IPS-15b (cell line): ENCODE measurements at regions not wholly inside any gene's neighbourhood (a gene's known extent, or its start where the extent isn't known, plus 50 kb on each side); places are given as distances from the start of the nearest gene placed in this dataset.

ENCODE experiments used
- H3K27me3 ChIP-seq: one replicate; pipeline ENCODE4 v1.6.1; 2013; ENCODE audit warnings: low read length; ENCODE audit not compliant: control insufficient read depth, insufficient read depth
- H3K36me3 ChIP-seq: one replicate; pipeline ENCODE4 v1.6.1; 2013; ENCODE audit warnings: low read length; ENCODE audit not compliant: control insufficient read depth, insufficient read depth
- H3K4me1 ChIP-seq: one replicate; pipeline ENCODE4 v1.6.1; 2013; ENCODE audit warnings: mild to moderate bottlenecking, low read length; ENCODE audit not compliant: control insufficient read depth, insufficient read depth
- H3K4me3 ChIP-seq: one replicate; pipeline ENCODE4 v1.5.1; 2013; ENCODE audit warnings: low read depth, low read length
- H3K9ac ChIP-seq: one replicate; pipeline ENCODE4 v1.6.1; 2013; ENCODE audit warnings: low read depth, mild to moderate bottlenecking, low read length
- H3K9me3 ChIP-seq: one replicate; pipeline ENCODE4 v1.6.1; 2013; ENCODE audit warnings: mild to moderate bottlenecking, low read length; ENCODE audit not compliant: control insufficient read depth, insufficient read depth

DNA sequence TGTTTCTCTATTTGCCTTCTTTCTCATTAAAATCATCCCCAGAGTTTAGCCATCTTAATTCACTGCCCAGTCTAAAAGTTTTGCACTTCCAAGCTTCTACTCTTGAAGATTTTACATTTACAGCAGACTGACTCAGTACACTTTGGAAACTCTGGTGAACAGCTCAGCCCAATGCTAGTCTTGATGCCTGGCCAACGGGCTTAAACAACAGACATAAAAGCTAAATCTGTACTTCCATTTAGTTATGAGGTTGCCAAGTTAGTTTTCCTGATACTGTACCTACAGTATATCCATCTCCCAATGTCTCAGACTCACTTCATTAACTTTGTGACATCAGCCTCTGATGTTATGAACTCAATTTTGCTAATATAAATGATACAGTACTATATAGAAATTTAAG is 891.8 kb upstream of the SOX9 start:
- no peak overlapping the region for H3K4me3 ChIP-seq
- no peak overlapping the region for H3K9ac ChIP-seq
- no peaks in the 10 kb centered on the region for H3K27me3 ChIP-seq
- H3K9me3 ChIP-seq: no peaks in the 10 kb centered on the region
- no peaks in the 10 kb centered on the region for H3K36me3 ChIP-seq
- H3K4me1 ChIP-seq: no peaks in the 10 kb centered on the region

GRCh38 chr17:71232801-71233559 is 887.8 kb upstream of the SOX9 start:
- no peaks in the 10 kb centered on the region for H3K27me3 ChIP-seq
- H3K4me1 ChIP-seq: no peaks in the 10 kb centered on the region
- H3K4me3 ChIP-seq: no peak overlapping the region
- no peaks in the 10 kb centered on the region for H3K36me3 ChIP-seq
- H3K9ac ChIP-seq: no peak overlapping the region
- no peaks in the 10 kb centered on the region for H3K9me3 ChIP-seq

DNA sequence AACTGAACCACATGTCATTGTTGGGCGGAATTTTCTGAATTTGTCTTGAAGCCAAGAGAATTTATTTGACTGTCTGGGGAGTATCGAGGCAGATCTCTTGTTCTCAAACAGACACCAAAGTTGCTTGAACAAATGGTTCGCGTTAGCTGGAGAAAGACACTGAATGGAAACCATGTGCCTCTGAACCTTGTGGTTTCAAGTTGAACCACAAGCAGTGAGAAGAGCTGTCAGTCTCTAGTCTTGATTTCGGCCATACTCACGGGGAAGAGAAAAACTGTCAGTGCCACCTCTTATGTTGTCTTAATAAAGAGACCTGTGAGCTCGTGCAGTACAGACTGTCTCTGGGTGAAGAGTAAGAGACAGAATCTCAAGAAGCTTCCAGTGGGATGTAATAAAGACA is 886.5 kb upstream of the SOX9 start:
- H3K4me3 ChIP-seq: no peak overlapping the region
- no peaks in the 10 kb centered on the region for H3K9me3 ChIP-seq
- H3K9ac ChIP-seq: no peak overlapping the region
- H3K36me3 ChIP-seq: no peaks in the 10 kb centered on the region
- H3K27me3 ChIP-seq: no peaks in the 10 kb centered on the region
- no peaks in the 10 kb centered on the region for H3K4me1 ChIP-seq

DNA sequence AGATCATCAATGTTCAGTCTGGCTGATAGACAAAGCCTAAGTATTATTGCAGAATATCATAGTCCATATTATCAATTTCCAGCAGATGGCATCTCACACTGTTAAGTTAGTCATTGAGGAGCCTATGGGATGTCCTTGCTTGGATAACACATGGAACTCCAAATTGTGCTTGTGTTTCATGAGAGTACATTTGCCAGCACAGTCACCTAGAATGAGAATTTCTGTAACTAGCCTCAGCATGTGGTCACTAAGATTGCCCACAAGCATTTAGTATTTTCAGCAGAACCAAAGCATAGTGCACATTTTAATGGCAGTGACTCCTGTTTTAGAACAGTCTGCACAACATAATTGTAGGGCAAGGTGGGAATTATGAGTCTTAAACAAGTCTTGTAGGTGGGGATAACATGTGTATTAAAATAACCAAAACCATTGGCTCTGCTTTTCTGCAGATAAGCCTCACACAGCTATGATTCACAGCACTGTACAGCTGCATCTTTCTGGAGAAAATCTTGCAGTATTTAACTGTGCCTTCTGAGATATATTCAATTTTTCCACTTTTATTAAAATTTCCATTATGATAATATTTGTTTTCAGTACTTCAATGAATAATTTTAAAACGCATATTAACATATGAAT is 882.8 kb upstream of the SOX9 start:
- Histone ChIP-seq H3K36me3 (no peaks in the 10 kb centered on the region), H3K9me3 (no peaks in the 10 kb centered on the region), H3K4me3 (no peak overlapping the region), H3K9ac (no peak overlapping the region), H3K4me1 (no peaks in the 10 kb centered on the region), H3K27me3 (no peaks in the 10 kb centered on the region)

- H3K9me3 ChIP-seq: no peaks in the 10 kb centered on the region
- H3K9ac ChIP-seq: no peak overlapping the region
- H3K4me1 ChIP-seq: no peaks in the 10 kb centered on the region
- H3K27me3 ChIP-seq: no peaks in the 10 kb centered on the region
- H3K4me3 ChIP-seq: no peak overlapping the region
- H3K36me3 ChIP-seq: no peaks in the 10 kb centered on the region
Measured at GRCh38 chr17:71247441-71248015, 873.3 kb upstream of the SOX9 start.

DNA sequence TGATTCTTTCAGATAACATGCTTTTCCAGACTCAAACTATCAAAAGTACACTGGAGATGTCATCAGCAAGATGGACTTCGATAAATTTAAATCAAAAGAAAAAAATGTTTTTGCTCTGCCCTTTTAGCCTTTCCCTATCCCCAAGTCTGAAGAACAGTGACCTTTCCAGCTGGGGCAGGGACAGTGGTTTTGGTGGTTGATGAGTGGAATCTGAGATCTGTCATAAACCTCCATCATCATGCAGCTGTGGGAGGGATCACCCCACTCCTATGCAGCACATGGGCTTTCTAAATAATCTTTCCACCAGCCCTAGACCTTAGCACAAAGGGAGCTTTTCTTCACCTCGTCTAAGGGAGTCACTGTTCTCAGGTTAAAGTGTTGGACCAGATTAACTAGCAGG is 869.5 kb upstream of the SOX9 start:
- H3K4me3 ChIP-seq: no peak overlapping the region
- H3K4me1 ChIP-seq: no peaks in the 10 kb centered on the region
- H3K9ac ChIP-seq: no peak overlapping the region
- no peaks in the 10 kb centered on the region for H3K27me3 ChIP-seq
- no peaks in the 10 kb centered on the region for H3K36me3 ChIP-seq
- no peaks in the 10 kb centered on the region for H3K9me3 ChIP-seq

GRCh38 chr17:71251951-71252350 is 868.9 kb upstream of the SOX9 start:
- H3K9ac ChIP-seq: no peak overlapping the region
- H3K9me3 ChIP-seq: no peaks in the 10 kb centered on the region
- no peaks in the 10 kb centered on the region for H3K36me3 ChIP-seq
- no peak overlapping the region for H3K4me3 ChIP-seq
- H3K27me3 ChIP-seq: no peaks in the 10 kb centered on the region
- H3K4me1 ChIP-seq: no peaks in the 10 kb centered on the region

- Histone ChIP-seq H3K27me3 (no peaks in the 10 kb centered on the region), H3K4me1 (no peaks in the 10 kb centered on the region), H3K9me3 (no peaks in the 10 kb centered on the region), H3K9ac (no peak overlapping the region), H3K36me3 (no peaks in the 10 kb centered on the region), H3K4me3 (no peak overlapping the region)
Measured at GRCh38 chr17:71252436-71252835, 868.4 kb upstream of the SOX9 start.

DNA sequence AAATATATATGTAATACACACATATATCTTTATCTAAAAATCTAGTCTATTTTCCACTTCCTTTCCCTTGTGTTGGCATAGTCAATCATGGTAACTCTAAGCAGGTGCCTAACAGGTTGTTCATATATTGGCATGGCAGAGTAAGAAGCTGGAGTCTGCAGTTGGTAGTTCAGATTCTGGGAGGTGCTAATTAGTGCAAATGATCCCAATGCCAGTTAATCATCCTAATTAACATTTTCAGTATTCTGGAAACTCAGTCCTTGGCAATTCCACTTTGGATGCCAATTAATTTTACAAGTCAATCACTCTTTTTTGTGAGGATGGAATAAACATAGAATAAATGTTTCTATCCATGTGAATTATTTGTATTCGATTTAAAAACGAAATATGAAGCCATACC is 863.7 kb upstream of the SOX9 start:
- no peaks in the 10 kb centered on the region for H3K4me1 ChIP-seq
- H3K27me3 ChIP-seq: no peaks in the 10 kb centered on the region
- H3K4me3 ChIP-seq: no peak overlapping the region
- H3K9ac ChIP-seq: no peak overlapping the region
- H3K9me3 ChIP-seq: no peaks in the 10 kb centered on the region
- no peaks in the 10 kb centered on the region for H3K36me3 ChIP-seq

- Histone ChIP-seq H3K9me3 (no peaks in the 10 kb centered on the region), H3K27me3 (no peaks in the 10 kb centered on the region), H3K36me3 (no peaks in the 10 kb centered on the region), H3K4me3 (no peak overlapping the region), H3K9ac (no peak overlapping the region), H3K4me1 (no peaks in the 10 kb centered on the region)
Measured at GRCh38 chr17:71260366-71260940, 860.4 kb upstream of the SOX9 start.

DNA sequence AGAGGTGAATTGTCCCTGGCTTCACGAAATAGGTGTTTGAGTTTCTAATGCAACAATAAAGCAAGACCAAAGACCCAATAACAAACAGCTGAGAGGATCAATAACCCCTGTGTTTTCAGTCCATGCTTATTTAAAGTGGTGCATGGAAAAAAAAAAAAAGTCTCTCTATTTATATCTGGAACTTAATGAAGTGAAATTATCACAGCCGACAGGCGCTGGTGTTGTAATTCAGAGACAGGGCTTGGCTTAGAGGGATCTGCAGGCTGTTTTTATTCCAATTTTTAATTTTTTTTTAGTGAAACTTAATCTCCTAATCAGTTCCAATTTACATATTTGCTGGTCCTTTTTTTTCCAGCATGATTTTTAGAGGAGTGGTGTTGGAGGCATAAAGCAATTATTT is 858.2 kb upstream of the SOX9 start:
- Histone ChIP-seq H3K9ac (no peak overlapping the region), H3K27me3 (no peaks in the 10 kb centered on the region), H3K4me3 (no peak overlapping the region), H3K4me1 (no peaks in the 10 kb centered on the region), H3K36me3 (no peaks in the 10 kb centered on the region), H3K9me3 (no peaks in the 10 kb centered on the region)

GRCh38 chr17:71267668-71268067 is 853.2 kb upstream of the SOX9 start:
- no peaks in the 10 kb centered on the region for H3K4me1 ChIP-seq
- H3K36me3 ChIP-seq: no peaks in the 10 kb centered on the region
- H3K4me3 ChIP-seq: no peak overlapping the region
- H3K9ac ChIP-seq: no peak overlapping the region
- no peaks in the 10 kb centered on the region for H3K9me3 ChIP-seq
- no peaks in the 10 kb centered on the region for H3K27me3 ChIP-seq
